Hippocampal formation (tissue), 2 donors: ENCODE measurements at regions not wholly inside any gene's neighbourhood (a gene's known extent, or its start where the extent isn't known, plus 50 kb on each side); places are given as distances from the start of the nearest gene placed in this dataset.
"Not testable (repeated sequence)": the region's sequence is repeated elsewhere in the genome, so short reads cannot be mapped to it uniquely, and the experiment has no call there.

Experiments used
- DNase-seq, 2 donors: peaks; one replicate each; lab custom pipeline; 2025; lab: John Stamatoyannopoulos, UW

GRCh38 chr4:166153548-166153947 is 280.5 kb downstream of the TLL1 start:
- no peak for DNase-seq

DNA sequence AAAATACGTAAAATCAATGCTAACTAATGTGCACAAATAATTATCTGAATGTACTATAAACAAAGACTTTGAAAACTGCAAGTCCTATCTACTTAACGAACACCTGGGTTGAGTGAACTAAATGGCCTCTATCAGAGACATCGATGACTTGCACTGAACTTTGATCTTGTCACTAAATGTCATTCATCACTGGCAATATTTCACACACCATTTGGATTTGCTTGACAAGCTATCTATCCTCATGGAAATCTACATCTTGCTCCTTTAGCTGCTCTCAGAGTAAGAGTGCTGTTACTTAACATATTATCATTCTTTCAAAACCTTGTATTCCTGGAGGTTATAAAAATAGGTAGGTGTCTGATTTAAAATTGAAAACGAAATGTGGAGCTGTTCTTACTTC is 289.3 kb downstream of the TLL1 start:
- DNase-seq: no peak

- peak in 1 of 2 donors; percentile 81 for DNase-seq
Observed at GRCh38 chr4:166165829-166166420, 292.9 kb downstream of the TLL1 start.

GRCh38 chr4:166169111-166169510 is 296.1 kb downstream of the TLL1 start:
- no peak for DNase-seq

DNA sequence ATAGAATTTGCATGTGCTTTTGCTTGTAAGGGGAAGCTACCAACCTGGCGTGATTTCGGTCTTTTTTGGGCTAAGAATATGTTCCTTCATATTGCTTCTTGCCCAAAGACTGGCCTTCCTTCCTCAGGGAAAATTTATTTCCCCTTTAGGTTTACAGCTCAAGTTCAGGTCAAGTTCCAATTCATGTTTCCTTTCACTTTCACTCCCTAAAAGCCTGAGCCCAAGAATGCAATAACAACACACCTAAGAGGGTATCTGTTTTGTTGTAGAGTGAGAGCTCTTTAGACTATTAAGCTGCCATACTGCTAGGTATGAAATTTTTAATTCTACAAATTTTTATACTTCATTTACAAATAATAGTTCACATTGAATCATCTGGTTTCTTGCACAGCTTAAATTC is 299.6 kb downstream of the TLL1 start:
- DNase-seq: no peak

GRCh38 chr4:166174717-166175490 is 301.9 kb downstream of the TLL1 start:
- no peak for DNase-seq

GRCh38 chr4:166182145-166182544 is 309.1 kb downstream of the TLL1 start:
- no peak for DNase-seq

- DNase-seq: no peak
Observed at GRCh38 chr4:166195101-166195500, 322.1 kb downstream of the TLL1 start.

- no peak for DNase-seq
Observed at GRCh38 chr4:166197166-166197565, 324.1 kb downstream of the TLL1 start.

- DNase-seq: no peak
Observed at GRCh38 chr4:166198041-166198440, 325.0 kb downstream of the TLL1 start.

- DNase-seq: no peak
Observed at GRCh38 chr4:166198516-166199310, 325.7 kb downstream of the TLL1 start.

- DNase-seq: no peak
Observed at GRCh38 chr4:166202991-166203390, 330.0 kb downstream of the TLL1 start.

DNA sequence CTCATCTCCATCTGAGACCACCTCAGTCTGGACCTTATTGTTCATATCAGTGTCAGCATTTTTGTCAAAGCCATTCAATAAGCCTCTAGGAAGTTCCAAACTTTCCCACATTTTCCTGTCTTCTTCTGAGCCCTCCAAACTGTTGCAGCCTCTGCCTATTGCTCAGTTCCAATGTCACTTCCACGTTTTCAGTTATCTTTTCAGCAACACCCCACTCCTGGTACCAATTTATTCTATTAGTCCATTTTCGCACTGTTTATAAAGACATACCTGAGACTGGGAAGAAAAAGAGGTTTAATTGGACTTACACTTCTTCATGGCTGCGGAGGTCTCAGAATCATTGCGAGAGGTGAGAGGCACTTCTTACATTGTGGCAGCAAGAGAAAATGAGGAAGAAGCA is 339.3 kb downstream of the TLL1 start:
- DNase-seq: not testable (repeated sequence)

DNA sequence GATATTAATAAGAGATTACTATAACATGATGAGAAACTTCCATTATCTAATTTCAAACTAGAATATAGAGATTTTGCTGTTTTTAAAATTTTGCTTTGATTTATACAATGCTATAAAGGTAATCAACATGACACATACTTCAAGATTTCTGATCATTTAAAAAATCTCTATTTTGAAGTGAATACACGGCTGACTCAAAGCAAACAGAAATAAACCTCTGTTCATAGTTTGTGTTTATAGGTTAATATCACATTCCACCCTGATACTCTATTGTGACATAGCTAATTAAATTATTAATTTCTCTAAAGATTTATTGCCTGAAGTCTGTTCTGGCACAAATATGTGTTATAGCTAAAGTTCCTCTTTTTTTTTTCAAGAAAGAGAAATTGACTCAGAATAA is 349.2 kb downstream of the TLL1 start:
- no peak for DNase-seq

DNA sequence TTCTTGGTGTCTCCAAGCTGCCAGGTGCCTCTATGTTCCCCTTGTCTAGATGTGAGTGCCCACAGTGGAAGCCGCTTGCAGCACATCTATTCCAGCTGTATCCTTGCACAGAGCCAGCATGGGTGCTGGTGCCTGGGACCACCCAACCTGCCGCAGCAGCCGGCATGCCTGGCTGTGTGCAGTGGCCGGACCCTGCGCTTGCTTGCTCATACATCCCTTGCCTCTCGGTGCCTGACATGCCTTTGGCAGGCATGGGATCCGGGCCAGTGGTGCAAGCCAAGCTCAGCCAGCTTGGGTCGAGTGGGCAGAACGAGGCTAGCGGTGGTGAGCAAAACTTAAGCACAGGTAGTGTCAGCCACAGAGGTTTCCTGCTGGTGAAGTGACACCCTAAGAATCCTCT is 355.1 kb downstream of the TLL1 start:
- DNase-seq: no peak

DNA sequence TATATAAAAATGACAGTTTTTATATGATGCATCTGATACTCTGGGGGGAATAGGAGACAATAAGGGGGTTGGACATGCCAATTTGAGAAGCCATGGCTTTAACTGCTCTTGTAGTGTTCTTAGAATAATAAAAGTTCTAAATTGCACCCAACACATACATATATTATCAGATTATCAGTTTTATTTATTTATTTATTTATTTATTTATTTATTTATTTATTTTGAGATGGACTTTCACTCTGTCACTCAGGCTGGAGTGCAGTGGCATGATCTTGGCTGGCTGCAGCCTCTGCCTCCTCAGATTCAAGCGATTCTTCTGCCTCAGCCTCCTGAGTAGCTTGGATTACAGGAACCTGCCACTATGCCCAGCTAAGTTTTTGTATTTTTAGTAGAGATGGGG is 356.8 kb downstream of the TLL1 start:
- no peak for DNase-seq

DNA sequence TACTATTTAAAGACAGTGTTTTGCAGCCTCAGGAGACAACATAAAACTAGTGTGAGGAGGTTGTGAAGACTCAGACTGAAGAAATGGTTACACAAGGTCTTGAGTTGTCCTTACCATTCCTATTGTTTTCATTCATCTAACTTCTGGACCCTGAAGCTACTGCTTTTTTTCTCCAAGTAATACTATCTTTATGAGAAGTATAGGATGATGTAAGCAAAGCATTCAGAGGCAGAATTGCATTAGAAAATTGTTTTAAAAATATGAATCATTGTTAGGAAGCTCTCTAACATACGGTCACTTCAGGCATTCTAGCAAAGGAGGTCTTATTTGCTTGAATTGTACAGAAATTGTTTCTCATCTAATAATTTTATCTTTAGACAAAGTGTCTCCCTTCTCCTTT is 357.8 kb downstream of the TLL1 start:
- DNase-seq: no peak

DNA sequence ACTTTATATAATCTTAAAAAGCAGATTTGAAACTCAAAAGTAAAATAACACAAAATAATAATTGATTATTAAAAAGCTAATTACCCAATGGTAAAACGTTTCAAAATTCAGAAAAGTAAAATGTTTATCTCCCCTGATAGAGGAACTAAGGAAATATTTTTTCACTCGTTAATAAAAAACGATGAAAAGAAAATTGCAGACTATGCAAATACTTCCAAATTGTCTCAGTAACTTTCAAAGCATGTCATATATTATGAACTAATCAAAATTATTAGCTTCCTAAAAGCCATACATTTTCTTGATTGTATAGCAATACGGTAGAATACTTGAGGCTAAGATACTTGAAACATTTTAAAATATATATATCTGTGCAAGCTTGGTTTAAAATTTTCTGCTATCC is 366.3 kb downstream of the TLL1 start:
- no peak for DNase-seq

- no peak for DNase-seq
Observed at GRCh38 chr4:166252487-166253402, 379.7 kb downstream of the TLL1 start.

- DNase-seq: no peak
Observed at GRCh38 chr4:166257276-166257675, 384.2 kb downstream of the TLL1 start.

DNA sequence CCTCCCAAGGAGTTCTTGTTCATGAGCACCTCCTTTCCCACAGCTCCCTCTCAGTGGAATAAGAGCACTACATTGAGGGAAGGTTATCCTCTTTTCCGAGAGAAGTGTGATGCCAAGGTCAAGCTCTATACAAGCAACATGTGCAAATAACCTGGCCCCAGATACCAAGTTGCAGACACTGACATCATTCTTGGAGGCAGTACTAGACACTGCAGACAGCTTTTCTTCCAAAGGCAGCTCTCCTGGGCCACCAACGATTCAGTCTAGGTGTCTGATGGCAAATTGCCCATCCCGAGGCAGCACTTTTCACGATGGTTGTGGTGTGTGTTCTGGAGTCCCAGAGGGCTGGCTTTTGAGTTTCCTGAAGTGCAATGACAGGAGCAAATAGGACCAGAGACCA is 384.9 kb downstream of the TLL1 start:
- DNase-seq: no peak

DNA sequence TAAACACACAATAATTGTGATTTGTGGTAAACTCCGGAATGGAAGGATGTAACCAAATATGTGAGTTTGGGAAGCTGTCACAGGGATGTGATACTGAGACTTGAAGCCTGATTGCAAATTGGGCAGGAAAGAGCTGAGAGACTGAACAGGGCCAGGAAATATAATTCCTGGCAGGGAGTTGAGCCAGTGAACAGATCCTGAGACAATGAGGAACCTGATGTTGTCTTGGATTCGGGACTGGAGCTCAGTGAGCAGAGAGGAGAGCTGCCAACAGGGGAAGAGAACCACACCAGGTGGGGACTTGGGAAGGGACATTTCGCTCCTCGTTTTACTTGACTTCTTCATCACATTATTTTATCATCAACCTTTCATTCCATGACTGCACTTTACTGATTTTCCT is 386.0 kb downstream of the TLL1 start:
- DNase-seq: no peak
